SK-N-SH (cell line): ENCODE measurements at regions not wholly inside any gene's neighbourhood (a gene's known extent, or its start where the extent isn't known, plus 50 kb on each side); places are given as distances from the start of the nearest gene placed in this dataset.
A peak's percentile ranks its signal among the peaks of the same experiment; 100 is the strongest.

Source experiments
- CTCF ChIA-PET: fragments of 300-600, 350-600 bp; formaldehyde crosslinking; extraction: SDS; loops from one replicate; lab custom pipeline; 2021; lab: Yijun Ruan, JAX
- POLR2A ChIA-PET: fragments of 350-600 bp; sonication (Branson Sonifier 250); formaldehyde crosslinking; extraction: SDS; loops from one replicate; lab custom pipeline; 2020; ENCODE audit warnings: antibody characterized with exemption, inconsistent platforms; lab: Yijun Ruan, JAX
- DNase-seq: peaks from one replicate; pipeline ENCODE4 v3.0.0; 2012
- H2AFZ ChIP-seq: fragments of 200-600 bp; sonication (generic); 2 replicates; pipeline ENCODE4 v1.8.1; 2016; ENCODE audit warnings: antibody characterized with exemption, mild to moderate bottlenecking, low read depth
- H3F3A ChIP-seq: fragments of 200-600 bp; sonication (generic); replicated peaks from 2 replicates; pipeline ENCODE3; 2016; ENCODE audit warnings: antibody characterized with exemption, mild to moderate bottlenecking; ENCODE audit not compliant: insufficient read depth
- H3K27ac ChIP-seq, 2 experiments: fragments of 200-500 bp in 1 of 2; fragments of 200-600 bp in 1 of 2; sonication (Bioruptor generic) in 1 of 2; sonication (generic), shearing (Covaris generic) in 1 of 2; 2 replicates each; pipeline versions ENCODE4 v1.5.1 to v1.6.1; 2014 to 2016; ENCODE audit warnings: low read depth in 2 of 2, inconsistent platforms in 1 of 2, low read length in 1 of 2, mild to moderate bottlenecking in 1 of 2, mixed read lengths in 1 of 2
- H3K27me3 ChIP-seq: fragments of 200-600 bp; sonication (generic), shearing (Covaris generic); 2 replicates; pipeline ENCODE4 v1.6.1; 2016; ENCODE audit warnings: mixed run types; ENCODE audit not compliant: insufficient read depth
- H3K36me3 ChIP-seq, 2 experiments: fragments of 200-500 bp in 1 of 2; fragments of 200-600 bp in 1 of 2; sonication (Bioruptor generic) in 1 of 2; sonication (generic) in 1 of 2; replicated peaks in 1 of 2; 2 replicates each; pipeline versions ENCODE3 to v1.5.1; 2014 to 2016; ENCODE audit warnings: low read length in 1 of 2, mild to moderate bottlenecking in 1 of 2; ENCODE audit not compliant: insufficient read depth in 2 of 2, control insufficient read depth in 1 of 2
- H3K4me1 ChIP-seq, 2 experiments: fragments of 200-500 bp in 1 of 2; fragments of 200-600 bp in 1 of 2; sonication (Bioruptor generic) in 1 of 2; sonication (generic), shearing (Covaris generic) in 1 of 2; 2 replicates each; pipeline versions ENCODE4 v1.5.1 to v1.6.1; 2014 to 2016; ENCODE audit warnings: low read depth in 1 of 2, low read length in 1 of 2, mixed run types in 1 of 2; ENCODE audit not compliant: insufficient read depth in 2 of 2, control insufficient read depth in 1 of 2
- H3K4me2 ChIP-seq: fragments of 200-600 bp; sonication (generic), shearing (Covaris generic); 2 replicates; pipeline ENCODE4 v1.6.1; 2017; ENCODE audit warnings: mixed run types
- H3K4me3 ChIP-seq, 2 experiments: fragments of 200-500 bp in 1 of 2; fragments of 200-600 bp in 1 of 2; sonication (Bioruptor generic) in 1 of 2; sonication (generic), shearing (Covaris generic) in 1 of 2; 2 replicates each; pipeline versions ENCODE4 v1.5.1 to v1.8.1; 2014 to 2016; ENCODE audit warnings: low read depth in 2 of 2, inconsistent platforms in 1 of 2, low read length in 1 of 2, mild to moderate bottlenecking in 1 of 2, mixed read lengths in 1 of 2, moderate library complexity in 1 of 2
- H3K79me2 ChIP-seq: fragments of 200-600 bp; sonication (generic); 2 replicates; pipeline ENCODE4 v1.8.1; 2017; ENCODE audit warnings: mild to moderate bottlenecking; ENCODE audit not compliant: insufficient read depth
- H3K9ac ChIP-seq: fragments of 200-600 bp; sonication (generic); 2 replicates; pipeline ENCODE4 v1.6.1; 2017; ENCODE audit warnings: mixed run types
- H3K9me2 ChIP-seq: fragments of 200-600 bp; sonication (generic); 2 replicates; pipeline ENCODE4 v1.6.1; 2017; ENCODE audit warnings: mixed run types
- H3K9me3 ChIP-seq: fragments of 200-600 bp; sonication (generic); 2 replicates; pipeline ENCODE4 v1.6.1; 2017; ENCODE audit warnings: mixed run types, mild to moderate bottlenecking, moderate library complexity
- H4K20me1 ChIP-seq: fragments of 200-600 bp; sonication (generic); 2 replicates; pipeline ENCODE4 v1.6.1; 2017; ENCODE audit warnings: mild to moderate bottlenecking, mixed run types; ENCODE audit not compliant: insufficient read depth
- CHD2 ChIP-seq: fragments of 150-350 bp; IDR thresholded peaks from 2 replicates; pipeline ENCODE4 v1.6.1; 2018; ENCODE audit warnings: low read length; ENCODE audit not compliant: partially characterized antibody
- FOXJ3 ChIP-seq: sonication (generic); formaldehyde crosslinking; IDR thresholded peaks from 2 replicates; pipeline ENCODE4 v1.5.1; 2020; ENCODE audit warnings: mild to moderate bottlenecking, missing genetic modification reagents
- GABPA ChIP-seq: IDR thresholded peaks from 2 replicates; pipeline ENCODE4 v1.4.0; 2012; ENCODE audit warnings: low read depth, mild to moderate bottlenecking
- GATA2 ChIP-seq: sonication (generic); formaldehyde crosslinking; IDR thresholded peaks from 2 replicates; pipeline ENCODE4 v1.5.0; 2020; ENCODE audit warnings: mild to moderate bottlenecking, missing genetic modification reagents
- MAX ChIP-seq: IDR thresholded peaks from 2 replicates; pipeline ENCODE4 v1.4.0; 2012; ENCODE audit warnings: low read depth
- MXI1 ChIP-seq: IDR thresholded peaks from 2 replicates; pipeline ENCODE4 v1.6.1; 2012; ENCODE audit warnings: mild to moderate bottlenecking, low read depth, low read length, improper control_type of control experiment
- NRF1 ChIP-seq: IDR thresholded peaks from 2 replicates; pipeline ENCODE4 v1.6.1; 2012; ENCODE audit warnings: low read depth, mild to moderate bottlenecking, low read length
- POLR2AphosphoS5 ChIP-seq: IDR thresholded peaks from 2 replicates; pipeline ENCODE4 v1.6.1; 2012; ENCODE audit warnings: low read depth, low read length
- RFX5 ChIP-seq: IDR thresholded peaks from 2 replicates; pipeline ENCODE4 v1.6.1; 2012; ENCODE audit warnings: mild to moderate bottlenecking, improper control_type of control experiment, low read length
- RXRA ChIP-seq: IDR thresholded peaks from 2 replicates; pipeline ENCODE4 v1.4.0; 2012; ENCODE audit warnings: low read depth, mild to moderate bottlenecking, borderline replicate concordance
- SMC3 ChIP-seq: IDR thresholded peaks from 2 replicates; pipeline ENCODE4 v1.6.1; 2012; ENCODE audit warnings: low read depth, low read length, improper control_type of control experiment
- TAF1 ChIP-seq: IDR thresholded peaks from 2 replicates; pipeline ENCODE4 v1.6.1; 2012; ENCODE audit warnings: low read depth, mild to moderate bottlenecking, low read length, moderate library complexity, borderline replicate concordance
- TCF12 ChIP-seq: IDR thresholded peaks from 2 replicates; pipeline ENCODE4 v1.4.0; 2012
- ZBTB33 ChIP-seq: IDR thresholded peaks from 2 replicates; pipeline ENCODE4 v1.4.0; 2012; ENCODE audit warnings: low read depth, borderline replicate concordance
- WGBS: methylation state at CpG from one replicate; pipeline ENCODE4 v1.1.6; 2017; ENCODE audit warnings: low lambda C conversion rate; 5-methylcytosine and 5-hydroxymethylcytosine counted together

- 44% methylated on average over 1 of the region's 1 CpG for WGBS
Observed at GRCh38 chr9:126240835-126241234, 85.8 kb upstream of the MVB12B start.

GRCh38 chr9:126248680-126249079 lies 77.9 kb upstream of the MVB12B start:
- POLR2A ChIA-PET, result no interaction called here
- TF ChIP-seq TCF12, result 0 out of 2 replicates have a peak, but pooled peaks have one; percentile 18
- no peak for TF ChIP-seq MAX
- Histone ChIP-seq H3K4me2 (no peak overlapping the region; the same call in 1 of the 2 replicates), H3F3A (peaks cover 3% of the 10 kb centered on the region), H2AFZ (no peak overlapping the region; the same call in 1 of the 2 replicates), H3K9me3 (no peaks in the 10 kb centered on the region; the same call in 1 of the 2 replicates), H3K9ac (no peak overlapping the region), H3K4me1 (no peaks in the 10 kb centered on the region), H3K27me3 (no peaks in the 10 kb centered on the region), H3K9me2 (no peaks in the 10 kb centered on the region), H3K36me3 (no peaks in the 10 kb centered on the region), H3K27ac (no peak overlapping the region), H4K20me1 (no peaks in the 10 kb centered on the region), H3K79me2 (no peaks in the 10 kb centered on the region), H3K4me3 (no peak overlapping the region)
- CTCF ChIA-PET, result no interaction called here
- WGBS, result 59% methylated on average over 3 of the region's 3 CpGs
- DNase-seq, result no peak

More at GRCh38 chr9:126240835-126241234, 85.8 kb upstream of the MVB12B start:
- H4K20me1 ChIP-seq, result no peaks in the 10 kb centered on the region
- H3K9me2 ChIP-seq, result no peaks in the 10 kb centered on the region
- DNase-seq, result no peak
- H2AFZ ChIP-seq, result no peak overlapping the region
- TF ChIP-seq GATA2 (CRISPR knock-in tag), result no peak
- TF ChIP-seq GABPA, result no peak
- no peak for TF ChIP-seq NRF1
- no peak for TF ChIP-seq RFX5
- no peak for TF ChIP-seq CHD2
- no peak for TF ChIP-seq POLR2AphosphoS5
- TF ChIP-seq FOXJ3, result no peak
- no peak for TF ChIP-seq TCF12
- TF ChIP-seq TAF1, result no peak
- no peak for TF ChIP-seq MXI1
- no peak for TF ChIP-seq RXRA
- TF ChIP-seq SMC3, result no peak
- no peak for TF ChIP-seq ZBTB33
- TF ChIP-seq, all 33 proteins: peak for 0
- Histone ChIP-seq H3K27ac (no peak overlapping the region), H3K27me3 (no peaks in the 10 kb centered on the region), H3K4me2 (no peak overlapping the region), H3F3A (no peaks in the 10 kb centered on the region), H3K36me3 (no peaks in the 10 kb centered on the region), H3K4me3 (no peak overlapping the region), H3K79me2 (no peaks in the 10 kb centered on the region), H3K4me1 (no peaks in the 10 kb centered on the region), H3K9me3 (peaks cover 4% of the 10 kb centered on the region; the same call in 1 of the 2 replicates), H3K9ac (no peak overlapping the region)
- ChIA-PET POLR2A (no interaction called here), CTCF (interaction anchor here (0.7 to 1.1 kb wide), 3 partner anchors 11 to 52 kb away, joined by 3 to 4 read pairs (median 3); no protein-coding TSS in a partner anchor)
